ENCODE measurements at regions not wholly inside any gene's neighbourhood (a gene's known extent, or its start where the extent isn't known, plus 50 kb on each side); places are given as distances from the start of the nearest gene placed in this dataset.

- TF ChIP-seq CTCF (IDR thresholded peaks at IDR 0.05) (no peak), POLR2A (IDR thresholded peaks at IDR 0.05) (no peak)
Measured at GRCh38 chr10:89889606-89890005, 188.2 kb downstream of the KIF20B start.

All from adrenal gland (tissue), 5 donors.